NCI-H748 treated with DMSO at 0.1 percent for 48 hours (cell line): ENCODE measurements at regions not wholly inside any gene's neighbourhood (a gene's known extent, or its start where the extent isn't known, plus 50 kb on each side); places are given as distances from the start of the nearest gene placed in this dataset.

Experiments used
- DNase-seq: peaks from one replicate; lab custom pipeline; 2025; lab: John Stamatoyannopoulos, UW

DNA sequence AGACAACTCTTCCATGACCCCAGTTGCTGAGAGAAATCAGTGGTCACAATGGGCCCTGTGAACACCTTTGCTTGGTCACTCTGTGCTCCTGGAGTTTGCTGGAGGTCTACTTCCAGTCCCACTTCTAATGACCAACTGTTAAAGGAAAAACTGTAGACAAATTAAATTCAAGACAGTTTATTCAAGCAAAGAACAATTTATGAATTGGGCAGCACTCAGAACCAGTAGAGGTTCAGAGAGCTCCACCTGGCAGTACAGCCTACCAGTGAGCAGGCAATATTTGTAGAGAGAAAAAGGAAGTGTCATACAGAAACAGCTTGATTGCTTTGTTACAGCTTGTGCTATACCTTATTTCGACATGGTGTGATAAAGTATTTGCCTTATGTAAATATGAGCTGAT, 116.5 kb downstream of the HS3ST3B1 start:
- DNase-seq = no peak

GRCh38 chr17:14409292-14409691, 108.4 kb downstream of the HS3ST3B1 start:
- DNase-seq = no peak

DNA sequence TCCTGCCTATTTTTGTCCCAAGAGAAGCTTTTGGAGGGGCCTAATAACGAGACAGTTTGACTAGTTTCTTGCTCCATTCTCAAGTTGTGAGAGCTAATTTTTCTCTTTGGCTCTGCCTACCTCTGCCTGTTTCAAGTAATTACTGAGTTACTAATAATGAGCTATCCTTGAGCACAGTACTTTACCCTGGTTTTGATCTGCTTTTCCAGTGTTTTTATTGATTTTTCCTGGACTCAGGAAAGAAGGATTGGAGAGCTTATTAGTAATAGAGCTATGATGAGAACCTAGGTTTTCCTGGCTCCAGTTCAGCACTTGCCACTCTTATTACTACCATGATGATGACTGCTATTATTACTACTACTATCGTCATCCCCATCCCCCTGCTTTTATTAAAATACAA, 106.7 kb downstream of the HS3ST3B1 start:
- DNase-seq = no peak

GRCh38 chr17:14405189-14405588, 104.3 kb downstream of the HS3ST3B1 start:
- DNase-seq = no peak
